Type B pancreatic cell (in vitro differentiated cells): ENCODE measurements at regions not wholly inside any gene's neighbourhood (a gene's known extent, or its start where the extent isn't known, plus 50 kb on each side); places are given as distances from the start of the nearest gene placed in this dataset.

ENCODE experiments used
- DNase-seq: peaks from one replicate; pipeline ENCODE4 v3.0.0; 2021; ENCODE audit warnings: mixed read lengths; ENCODE audit not compliant: unreplicated experiment; ENCODE audit errors: extremely low spot score
- H3K27ac Mint-ChIP-seq: 2 replicates; pipeline ENCODE4 v1.8.0; 2021; ENCODE audit warnings: mild to moderate bottlenecking, mixed read lengths
- H3K27me3 Mint-ChIP-seq: 2 replicates; pipeline ENCODE4 v1.8.0; 2021; ENCODE audit warnings: mixed read lengths
- H3K36me3 Mint-ChIP-seq: 2 replicates; pipeline ENCODE4 v1.8.0; 2021; ENCODE audit warnings: mixed read lengths
- H3K4me1 Mint-ChIP-seq: one replicate; pipeline ENCODE4 v1.8.0; 2021; ENCODE audit warnings: mixed read lengths; ENCODE audit not compliant: unreplicated experiment
- H3K4me3 Mint-ChIP-seq: 2 replicates; pipeline ENCODE4 v1.8.0; 2021; ENCODE audit warnings: mild to moderate bottlenecking, mixed read lengths
- H3K9me3 Mint-ChIP-seq: 2 replicates; pipeline ENCODE4 v1.8.0; 2021; ENCODE audit warnings: mixed read lengths
- TF ChIP-seq, protein P1 (sequence below): fragments of 200-600 bp; sonication (generic); conservative IDR thresholded peaks from 2 replicates; pipeline ENCODE4 v1.5.0; 2021; ENCODE audit warnings: antibody characterized with exemption, mild to moderate bottlenecking

DNA sequence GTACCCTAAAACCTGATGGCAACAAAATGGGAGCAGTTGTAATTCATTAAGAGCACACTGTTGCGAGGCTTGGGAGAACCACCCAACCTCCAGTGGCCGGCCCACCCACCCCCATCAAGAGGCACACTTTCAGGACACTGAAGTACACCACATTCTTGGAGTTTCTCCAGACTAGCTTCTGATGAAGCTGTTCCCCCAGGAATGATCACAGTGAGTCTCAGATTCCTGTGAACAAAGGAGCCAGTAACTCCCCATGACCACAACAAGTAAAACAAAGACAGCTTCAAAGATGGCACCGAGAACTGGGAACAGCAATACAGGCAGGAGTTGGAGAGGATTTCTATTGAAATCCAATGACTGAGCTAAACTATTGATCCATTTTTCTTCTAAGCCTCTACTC is 126.0 kb downstream of the ST8SIA2 start:
- Mint-ChIP-seq H3K4me3 (no peak overlapping the region), H3K4me1 (peaks cover 26% of the 10 kb centered on the region), H3K27me3 (peaks cover 8% of the 10 kb centered on the region), H3K36me3 (no peaks in the 10 kb centered on the region), H3K27ac (no peak overlapping the region), H3K9me3 (no peaks in the 10 kb centered on the region)
- no peak for DNase-seq
- TF ChIP-seq, protein P1, sequence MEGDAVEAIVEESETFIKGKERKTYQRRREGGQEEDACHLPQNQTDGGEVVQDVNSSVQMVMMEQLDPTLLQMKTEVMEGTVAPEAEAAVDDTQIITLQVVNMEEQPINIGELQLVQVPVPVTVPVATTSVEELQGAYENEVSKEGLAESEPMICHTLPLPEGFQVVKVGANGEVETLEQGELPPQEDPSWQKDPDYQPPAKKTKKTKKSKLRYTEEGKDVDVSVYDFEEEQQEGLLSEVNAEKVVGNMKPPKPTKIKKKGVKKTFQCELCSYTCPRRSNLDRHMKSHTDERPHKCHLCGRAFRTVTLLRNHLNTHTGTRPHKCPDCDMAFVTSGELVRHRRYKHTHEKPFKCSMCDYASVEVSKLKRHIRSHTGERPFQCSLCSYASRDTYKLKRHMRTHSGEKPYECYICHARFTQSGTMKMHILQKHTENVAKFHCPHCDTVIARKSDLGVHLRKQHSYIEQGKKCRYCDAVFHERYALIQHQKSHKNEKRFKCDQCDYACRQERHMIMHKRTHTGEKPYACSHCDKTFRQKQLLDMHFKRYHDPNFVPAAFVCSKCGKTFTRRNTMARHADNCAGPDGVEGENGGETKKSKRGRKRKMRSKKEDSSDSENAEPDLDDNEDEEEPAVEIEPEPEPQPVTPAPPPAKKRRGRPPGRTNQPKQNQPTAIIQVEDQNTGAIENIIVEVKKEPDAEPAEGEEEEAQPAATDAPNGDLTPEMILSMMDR, result no peak
